SK-N-SH (cell line): ENCODE measurements at regions not wholly inside any gene's neighbourhood (a gene's known extent, or its start where the extent isn't known, plus 50 kb on each side); places are given as distances from the start of the nearest gene placed in this dataset.

Experiments used
- CTCF ChIA-PET: fragments of 300-600, 350-600 bp; formaldehyde crosslinking; extraction: SDS; loops from one replicate; lab custom pipeline; 2021; lab: Yijun Ruan, JAX
- POLR2A ChIA-PET: fragments of 350-600 bp; sonication (Branson Sonifier 250); formaldehyde crosslinking; extraction: SDS; loops from one replicate; lab custom pipeline; 2020; ENCODE audit warnings: antibody characterized with exemption, inconsistent platforms; lab: Yijun Ruan, JAX
- DNase-seq: peaks from one replicate; pipeline ENCODE4 v3.0.0; 2012
- H2AFZ ChIP-seq: fragments of 200-600 bp; sonication (generic); 2 replicates; pipeline ENCODE4 v1.8.1; 2016; ENCODE audit warnings: antibody characterized with exemption, mild to moderate bottlenecking, low read depth
- H3F3A ChIP-seq: fragments of 200-600 bp; sonication (generic); replicated peaks from 2 replicates; pipeline ENCODE3; 2016; ENCODE audit warnings: antibody characterized with exemption, mild to moderate bottlenecking; ENCODE audit not compliant: insufficient read depth
- H3K27ac ChIP-seq, 2 experiments: fragments of 200-500 bp in 1 of 2; fragments of 200-600 bp in 1 of 2; sonication (Bioruptor generic) in 1 of 2; sonication (generic), shearing (Covaris generic) in 1 of 2; 2 replicates each; pipeline versions ENCODE4 v1.5.1 to v1.6.1; 2014 to 2016; ENCODE audit warnings: low read depth in 2 of 2, inconsistent platforms in 1 of 2, low read length in 1 of 2, mild to moderate bottlenecking in 1 of 2, mixed read lengths in 1 of 2
- H3K27me3 ChIP-seq: fragments of 200-600 bp; sonication (generic), shearing (Covaris generic); 2 replicates; pipeline ENCODE4 v1.6.1; 2016; ENCODE audit warnings: mixed run types; ENCODE audit not compliant: insufficient read depth
- H3K36me3 ChIP-seq, 2 experiments: fragments of 200-500 bp in 1 of 2; fragments of 200-600 bp in 1 of 2; sonication (Bioruptor generic) in 1 of 2; sonication (generic) in 1 of 2; replicated peaks in 1 of 2; 2 replicates each; pipeline versions ENCODE3 to v1.5.1; 2014 to 2016; ENCODE audit warnings: low read length in 1 of 2, mild to moderate bottlenecking in 1 of 2; ENCODE audit not compliant: insufficient read depth in 2 of 2, control insufficient read depth in 1 of 2
- H3K4me1 ChIP-seq, 2 experiments: fragments of 200-500 bp in 1 of 2; fragments of 200-600 bp in 1 of 2; sonication (Bioruptor generic) in 1 of 2; sonication (generic), shearing (Covaris generic) in 1 of 2; 2 replicates each; pipeline versions ENCODE4 v1.5.1 to v1.6.1; 2014 to 2016; ENCODE audit warnings: low read depth in 1 of 2, low read length in 1 of 2, mixed run types in 1 of 2; ENCODE audit not compliant: insufficient read depth in 2 of 2, control insufficient read depth in 1 of 2
- H3K4me2 ChIP-seq: fragments of 200-600 bp; sonication (generic), shearing (Covaris generic); 2 replicates; pipeline ENCODE4 v1.6.1; 2017; ENCODE audit warnings: mixed run types
- H3K4me3 ChIP-seq, 2 experiments: fragments of 200-500 bp in 1 of 2; fragments of 200-600 bp in 1 of 2; sonication (Bioruptor generic) in 1 of 2; sonication (generic), shearing (Covaris generic) in 1 of 2; 2 replicates each; pipeline versions ENCODE4 v1.5.1 to v1.8.1; 2014 to 2016; ENCODE audit warnings: low read depth in 2 of 2, inconsistent platforms in 1 of 2, low read length in 1 of 2, mild to moderate bottlenecking in 1 of 2, mixed read lengths in 1 of 2, moderate library complexity in 1 of 2
- H3K79me2 ChIP-seq: fragments of 200-600 bp; sonication (generic); 2 replicates; pipeline ENCODE4 v1.8.1; 2017; ENCODE audit warnings: mild to moderate bottlenecking; ENCODE audit not compliant: insufficient read depth
- H3K9ac ChIP-seq: fragments of 200-600 bp; sonication (generic); 2 replicates; pipeline ENCODE4 v1.6.1; 2017; ENCODE audit warnings: mixed run types
- H3K9me2 ChIP-seq: fragments of 200-600 bp; sonication (generic); 2 replicates; pipeline ENCODE4 v1.6.1; 2017; ENCODE audit warnings: mixed run types
- H3K9me3 ChIP-seq: fragments of 200-600 bp; sonication (generic); 2 replicates; pipeline ENCODE4 v1.6.1; 2017; ENCODE audit warnings: mixed run types, mild to moderate bottlenecking, moderate library complexity
- H4K20me1 ChIP-seq: fragments of 200-600 bp; sonication (generic); 2 replicates; pipeline ENCODE4 v1.6.1; 2017; ENCODE audit warnings: mild to moderate bottlenecking, mixed run types; ENCODE audit not compliant: insufficient read depth
- CHD2 ChIP-seq: fragments of 150-350 bp; IDR thresholded peaks from 2 replicates; pipeline ENCODE4 v1.6.1; 2018; ENCODE audit warnings: low read length; ENCODE audit not compliant: partially characterized antibody
- ELF1 ChIP-seq: IDR thresholded peaks from 2 replicates; pipeline ENCODE4 v1.4.0; 2012
- EP300 ChIP-seq, 2 experiments: IDR thresholded peaks; 2 replicates each; pipeline versions ENCODE4 v1.4.0 to v1.6.1; 2012; ENCODE audit warnings: borderline replicate concordance in 1 of 2, low read depth in 1 of 2, low read length in 1 of 2
- EZH2phosphoT487 ChIP-seq: fragments of 200-600 bp; sonication (generic); IDR thresholded peaks from 2 replicates; pipeline ENCODE4 v1.6.1; 2017; ENCODE audit warnings: low read depth, mixed run types, mild to moderate bottlenecking, antibody characterized with exemption, moderate library complexity, borderline replicate concordance
- FOXJ3 ChIP-seq: sonication (generic); formaldehyde crosslinking; IDR thresholded peaks from 2 replicates; pipeline ENCODE4 v1.5.1; 2020; ENCODE audit warnings: mild to moderate bottlenecking, missing genetic modification reagents
- FOXM1 ChIP-seq: IDR thresholded peaks from 2 replicates; pipeline ENCODE4 v1.4.0; 2012; ENCODE audit warnings: low read depth, mild to moderate bottlenecking
- GATA2 ChIP-seq: sonication (generic); formaldehyde crosslinking; IDR thresholded peaks from 2 replicates; pipeline ENCODE4 v1.5.0; 2020; ENCODE audit warnings: mild to moderate bottlenecking, missing genetic modification reagents
- IRF3 ChIP-seq: fragments of 150-350 bp; IDR thresholded peaks from 2 replicates; pipeline ENCODE4 v1.6.1; 2016; ENCODE audit warnings: mild to moderate bottlenecking, low read depth, low read length
- MAX ChIP-seq: IDR thresholded peaks from 2 replicates; pipeline ENCODE4 v1.4.0; 2012; ENCODE audit warnings: low read depth
- MEF2A ChIP-seq: IDR thresholded peaks from 2 replicates; pipeline ENCODE4 v1.4.0; 2012; ENCODE audit warnings: low read depth, borderline replicate concordance
- NFIC ChIP-seq: IDR thresholded peaks from 2 replicates; pipeline ENCODE4 v1.4.0; 2012; ENCODE audit warnings: borderline replicate concordance
- REST ChIP-seq: IDR thresholded peaks from 2 replicates; pipeline ENCODE4 v1.6.1; 2012; ENCODE audit warnings: mild to moderate bottlenecking, low read depth, low read length, moderate library complexity
- RFX5 ChIP-seq: IDR thresholded peaks from 2 replicates; pipeline ENCODE4 v1.6.1; 2012; ENCODE audit warnings: mild to moderate bottlenecking, improper control_type of control experiment, low read length
- RXRA ChIP-seq: IDR thresholded peaks from 2 replicates; pipeline ENCODE4 v1.4.0; 2012; ENCODE audit warnings: low read depth, mild to moderate bottlenecking, borderline replicate concordance
- SMC3 ChIP-seq: IDR thresholded peaks from 2 replicates; pipeline ENCODE4 v1.6.1; 2012; ENCODE audit warnings: low read depth, low read length, improper control_type of control experiment
- TEAD4 ChIP-seq: IDR thresholded peaks from 2 replicates; pipeline ENCODE4 v1.4.0; 2012; ENCODE audit warnings: mild to moderate bottlenecking, borderline replicate concordance; ENCODE audit not compliant: insufficient read depth
- YY1 ChIP-seq: IDR thresholded peaks from 2 replicates; pipeline ENCODE4 v1.4.0; 2012; ENCODE audit warnings: low read depth, mild to moderate bottlenecking
- WGBS: methylation state at CpG from one replicate; pipeline ENCODE4 v1.1.6; 2017; ENCODE audit warnings: low lambda C conversion rate; 5-methylcytosine and 5-hydroxymethylcytosine counted together

GRCh38 chr5:164145458-164145857 lies 640.0 kb downstream of the MAT2B start:
- H3K4me3 ChIP-seq = no peak overlapping the region
- TF ChIP-seq FOXJ3 (CRISPR knock-in tag) (no peak), SMC3 (no peak), EZH2phosphoT487 (no peak), RFX5 (no peak), GATA2 (CRISPR knock-in tag) (no peak), MAX (no peak), ELF1 (no peak), IRF3 (no peak), TEAD4 (no peak), RXRA (no peak), NFIC (no peak), REST (no peak), YY1 (no peak), MEF2A (no peak), FOXM1 (no peak), CHD2 (no peak), EP300 (IDR thresholded peaks at IDR 0.05; ENCODE audit: borderline replicate concordance in 1 of 2, low read depth in 1 of 2, low read length in 1 of 2) (no peak)
- no peak for DNase-seq
- H3K4me1 ChIP-seq = no peaks in the 10 kb centered on the region; a peak in 1 of 4 replicates
- H2AFZ ChIP-seq = no peak overlapping the region
- no peaks in the 10 kb centered on the region for H3K9me3 ChIP-seq
- POLR2A ChIA-PET = no interaction called here
- H3K27me3 ChIP-seq = no peaks in the 10 kb centered on the region
- WGBS = 84% methylated on average over 1 of the region's 1 CpG
- no peaks in the 10 kb centered on the region for H3K9me2 ChIP-seq
- no peak overlapping the region for H3K27ac ChIP-seq
- H3F3A ChIP-seq = no peaks in the 10 kb centered on the region
- H3K9ac ChIP-seq = no peak overlapping the region
- H3K79me2 ChIP-seq = no peaks in the 10 kb centered on the region
- H3K4me2 ChIP-seq = no peak overlapping the region
- H4K20me1 ChIP-seq = no peaks in the 10 kb centered on the region
- CTCF ChIA-PET = interaction anchor here (0.6 kb wide), 1 partner anchor 1409 kb away, joined by 3 read pairs; no protein-coding TSS in a partner anchor
- H3K36me3 ChIP-seq = no peaks in the 10 kb centered on the region
